Thyroid gland (tissue), 4 donors: ENCODE measurements at regions not wholly inside any gene's neighbourhood (a gene's known extent, or its start where the extent isn't known, plus 50 kb on each side); places are given as distances from the start of the nearest gene placed in this dataset.

Experiments used
- DNase-seq, 2 donors: peaks; one replicate each; pipeline ENCODE4 v3.0.0-alpha.2; 2019
- H3K27ac ChIP-seq, 3 donors: fragments of 200-600 bp; sonication (generic); 1 replicate in 2 of 3; 2 replicates in 1 of 3; pipeline ENCODE4 v1.5.1; 2016 to 2019; ENCODE audit warnings: mild to moderate bottlenecking in 1 of 3, moderate library complexity in 1 of 3
- H3K27me3 ChIP-seq: fragments of 200-600 bp; sonication (generic); one replicate; pipeline ENCODE4 v1.5.1; 2019
- H3K36me3 ChIP-seq, 2 donors: fragments of 200-600 bp; sonication (generic); one replicate each; pipeline ENCODE4 v1.5.1; 2016 to 2019
- H3K4me1 ChIP-seq, 2 donors: fragments of 200-600 bp; sonication (generic); one replicate each; pipeline ENCODE4 v1.5.1; 2017 to 2019
- H3K4me3 ChIP-seq, 3 donors: fragments of 200-600 bp; sonication (generic); replicated peaks in 1 of 3; 1 replicate in 2 of 3; 2 replicates in 1 of 3; pipeline ENCODE4 v1.5.1; 2016; ENCODE audit warnings: mild to moderate bottlenecking in 1 of 3
- H3K9me3 ChIP-seq: fragments of 200-600 bp; sonication (generic); one replicate; pipeline ENCODE4 v1.5.1; 2017
- POLR2A ChIP-seq, 2 donors: fragments of 450-650 bp; IDR thresholded peaks; one replicate each; pipeline ENCODE4 v1.6.1; 2017; ENCODE audit warnings: antibody characterized with exemption in 2 of 2, mild to moderate bottlenecking in 2 of 2, moderate library complexity in 1 of 2
- WGBS, 2 donors: methylation state at CpG; one replicate each; pipeline ENCODE4 v1.1.5; 2017; 5-methylcytosine and 5-hydroxymethylcytosine counted together
- intact Hi-C: fragments of 100-400 bp; cut with DNase I; formaldehyde crosslinking; loops from one replicate; pipeline ENCODE4 v1.15.1; 2023
- TF ChIP-seq, protein P1 (sequence below), 6 experiments: fragments of 200-600 bp in 3 of 6; fragments of 450-650 bp in 3 of 6; sonication (generic) in 3 of 6; IDR thresholded peaks; one replicate each; pipeline ENCODE4 v1.5.1; 2016 to 2019; ENCODE audit warnings: antibody characterized with exemption in 6 of 6, mild to moderate bottlenecking in 2 of 6, inconsistent platforms in 1 of 6, moderate library complexity in 1 of 6

GRCh38 chr9:80320916-80321315 lies 749.2 kb downstream of the TLE4 start:
- H3K36me3 ChIP-seq = no peaks in the 10 kb centered on the region
- H3K27me3 ChIP-seq = no peaks in the 10 kb centered on the region
- H3K4me1 ChIP-seq = peaks cover 0 to 3% of the 10 kb centered on the region in 2 donors
- no peak for DNase-seq
- no peaks in the 10 kb centered on the region for H3K9me3 ChIP-seq
- WGBS, 2 donors = 76% methylated on average over 3 of the region's 3 CpGs
- no peak overlapping the region for H3K4me3 ChIP-seq
- no peak overlapping the region for H3K27ac ChIP-seq
- TF ChIP-seq POLR2A (IDR thresholded peaks at IDR 0.05) = no peak
- TF ChIP-seq, protein P1, sequence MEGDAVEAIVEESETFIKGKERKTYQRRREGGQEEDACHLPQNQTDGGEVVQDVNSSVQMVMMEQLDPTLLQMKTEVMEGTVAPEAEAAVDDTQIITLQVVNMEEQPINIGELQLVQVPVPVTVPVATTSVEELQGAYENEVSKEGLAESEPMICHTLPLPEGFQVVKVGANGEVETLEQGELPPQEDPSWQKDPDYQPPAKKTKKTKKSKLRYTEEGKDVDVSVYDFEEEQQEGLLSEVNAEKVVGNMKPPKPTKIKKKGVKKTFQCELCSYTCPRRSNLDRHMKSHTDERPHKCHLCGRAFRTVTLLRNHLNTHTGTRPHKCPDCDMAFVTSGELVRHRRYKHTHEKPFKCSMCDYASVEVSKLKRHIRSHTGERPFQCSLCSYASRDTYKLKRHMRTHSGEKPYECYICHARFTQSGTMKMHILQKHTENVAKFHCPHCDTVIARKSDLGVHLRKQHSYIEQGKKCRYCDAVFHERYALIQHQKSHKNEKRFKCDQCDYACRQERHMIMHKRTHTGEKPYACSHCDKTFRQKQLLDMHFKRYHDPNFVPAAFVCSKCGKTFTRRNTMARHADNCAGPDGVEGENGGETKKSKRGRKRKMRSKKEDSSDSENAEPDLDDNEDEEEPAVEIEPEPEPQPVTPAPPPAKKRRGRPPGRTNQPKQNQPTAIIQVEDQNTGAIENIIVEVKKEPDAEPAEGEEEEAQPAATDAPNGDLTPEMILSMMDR (IDR thresholded peaks at IDR 0.05) = no peak
- intact Hi-C loops = no loop called here

DNA sequence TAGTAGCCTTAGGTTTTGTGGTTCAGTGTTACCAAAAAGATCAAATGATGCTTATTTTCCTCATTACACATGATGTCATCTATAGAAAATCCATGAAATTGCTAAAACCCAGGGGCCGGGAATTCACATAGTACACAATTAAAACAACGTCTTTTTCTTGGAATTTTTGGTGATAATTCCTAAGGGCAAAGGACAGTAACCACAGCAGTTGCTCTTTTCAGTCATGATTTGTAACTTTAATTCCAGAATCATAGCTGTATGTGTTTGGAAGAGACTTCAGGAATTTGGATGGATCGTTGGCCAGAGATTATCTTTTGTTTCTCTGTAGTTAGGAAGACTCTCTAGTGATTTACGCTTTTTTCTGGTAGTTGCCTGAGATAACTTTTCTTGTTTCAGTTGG lies 748.7 kb downstream of the TLE4 start:
- Histone ChIP-seq H3K27ac (no peak overlapping the region), H3K27me3 (no peaks in the 10 kb centered on the region), H3K36me3 (no peaks in the 10 kb centered on the region), H3K4me3 (no peak overlapping the region), H3K9me3 (no peaks in the 10 kb centered on the region), H3K4me1 (no peaks in the 10 kb centered on the region)
- DNase-seq = no peak
- 73% methylated on average over 4 of the region's 4 CpGs for WGBS, 2 donors
- TF ChIP-seq, protein P1 (IDR thresholded peaks at IDR 0.05) = no peak
- no peak for TF ChIP-seq POLR2A (IDR thresholded peaks at IDR 0.05)
- intact Hi-C loops = no loop called here

- TF ChIP-seq POLR2A (IDR thresholded peaks at IDR 0.05) = no peak
- TF ChIP-seq, protein P1 (IDR thresholded peaks at IDR 0.05) = no peak
- no peaks in the 10 kb centered on the region for H3K27me3 ChIP-seq
- 94 to 97% methylated on average over 1 of the region's 1 CpG for WGBS, 2 donors
- H3K36me3 ChIP-seq = no peaks in the 10 kb centered on the region
- H3K4me3 ChIP-seq = no peak overlapping the region
- H3K9me3 ChIP-seq = no peaks in the 10 kb centered on the region
- DNase-seq = no peak
- no peak overlapping the region for H3K27ac ChIP-seq
- no peaks in the 10 kb centered on the region for H3K4me1 ChIP-seq
- intact Hi-C loops = no loop called here
These were observed 733.4 kb downstream of the TLE4 start for GRCh38 chr9:80305136-80305535.

DNA sequence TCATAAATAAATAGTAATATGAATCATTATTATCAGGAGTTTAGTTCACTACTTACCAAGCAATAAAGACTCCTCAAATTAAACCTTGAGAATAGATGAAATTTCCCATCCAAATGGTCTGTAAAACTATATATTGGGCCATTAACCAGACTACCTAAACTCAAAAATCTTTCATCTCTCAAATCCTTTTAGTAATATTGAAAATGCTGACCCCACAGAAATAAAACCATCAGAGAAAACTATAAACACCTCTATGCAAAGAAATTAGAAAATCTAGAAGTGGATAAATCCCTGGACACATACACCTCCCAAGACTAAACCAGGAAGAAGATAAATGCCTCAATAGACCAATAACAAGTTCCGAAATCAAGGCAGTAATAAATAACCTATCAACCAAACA lies 723.2 kb downstream of the TLE4 start:
- H3K4me1 ChIP-seq = no peaks in the 10 kb centered on the region
- 92 to 98% methylated on average over 1 of the region's 1 CpG for WGBS, 2 donors
- intact Hi-C loops = no loop called here

GRCh38 chr9:80294318-80294717 lies 722.6 kb downstream of the TLE4 start:
- Histone ChIP-seq H3K9me3 (no peaks in the 10 kb centered on the region), H3K4me3 (no peak overlapping the region), H3K27ac (no peak overlapping the region), H3K4me1 (no peaks in the 10 kb centered on the region), H3K27me3 (no peaks in the 10 kb centered on the region), H3K36me3 (no peaks in the 10 kb centered on the region)
- DNase-seq = no peak
- 85% methylated on average over 1 of the region's 1 CpG for WGBS, 2 donors
- intact Hi-C loops = no loop called here
- TF ChIP-seq, protein P1 (IDR thresholded peaks at IDR 0.05) = no peak
- no peak for TF ChIP-seq POLR2A (IDR thresholded peaks at IDR 0.05)

More for the DNA sequence above, 723.2 kb downstream of the TLE4 start:
- Histone ChIP-seq H3K36me3 (no peaks in the 10 kb centered on the region), H3K27me3 (no peaks in the 10 kb centered on the region), H3K4me3 (no peak overlapping the region), H3K9me3 (no peaks in the 10 kb centered on the region), H3K27ac (no peak overlapping the region)
- TF ChIP-seq POLR2A (IDR thresholded peaks at IDR 0.05) = no peak
- TF ChIP-seq, protein P1 (IDR thresholded peaks at IDR 0.05) = no peak
- no peak for DNase-seq
